Hematopoietic multipotent progenitor cell treated with erythropoietin and hydrocortisone succinate and interleukin-3 and kit ligand, for 15 days (in vitro differentiated cells): ENCODE measurements at regions not wholly inside any gene's neighbourhood (a gene's known extent, or its start where the extent isn't known, plus 50 kb on each side); places are given as distances from the start of the nearest gene placed in this dataset.
A peak's percentile ranks its signal among the peaks of the same experiment; 100 is the strongest.
"Not testable (repeated sequence)": the region's sequence is repeated elsewhere in the genome, so short reads cannot be mapped to it uniquely, and the experiment has no call there.

Experiments used
- DNase-seq: peaks from one replicate; pipeline ENCODE4 v3.0.0-alpha.2; 2015; ENCODE audit warnings: low spot score

- no peak for DNase-seq
These were observed 50.8 kb upstream of the MBOAT1 start for GRCh38 chr6:20263059-20263458.

GRCh38 chr6:20265842-20266241 lies 53.6 kb upstream of the MBOAT1 start:
- no peak for DNase-seq

- DNase-seq, result no peak
These were observed 54.8 kb upstream of the MBOAT1 start for GRCh38 chr6:20266851-20267608.

- DNase-seq, result no peak
These were observed 56.9 kb upstream of the MBOAT1 start for GRCh38 chr6:20269181-20269580.

- DNase-seq, result no peak
These were observed 59.5 kb upstream of the MBOAT1 start for GRCh38 chr6:20271818-20272217.

- no peak for DNase-seq
These were observed 61.9 kb upstream of the MBOAT1 start for GRCh38 chr6:20274137-20274536.

GRCh38 chr6:20275837-20276236 lies 63.6 kb upstream of the MBOAT1 start:
- DNase-seq, result not testable (repeated sequence)

GRCh38 chr6:20277724-20278123 lies 65.5 kb upstream of the MBOAT1 start:
- not testable (repeated sequence) for DNase-seq

GRCh38 chr6:20279051-20279450 lies 66.8 kb upstream of the MBOAT1 start:
- no peak for DNase-seq

- DNase-seq, result no peak
These were observed 67.5 kb upstream of the MBOAT1 start for GRCh38 chr6:20279608-20280287.

- no peak for DNase-seq
These were observed 68.0 kb upstream of the MBOAT1 start for GRCh38 chr6:20280288-20280621.

GRCh38 chr6:20284672-20285071 lies 72.4 kb upstream of the MBOAT1 start:
- DNase-seq, result no peak

GRCh38 chr6:20286968-20287565 lies 74.8 kb upstream of the MBOAT1 start:
- no peak for DNase-seq

GRCh38 chr6:20291764-20292580 lies 79.7 kb upstream of the MBOAT1 start:
- peak; percentile 83 for DNase-seq

GRCh38 chr6:20292905-20293304 lies 80.6 kb upstream of the MBOAT1 start:
- DNase-seq, result no peak

GRCh38 chr6:20301256-20301655 lies 89.0 kb upstream of the MBOAT1 start:
- DNase-seq, result no peak

GRCh38 chr6:20302168-20302567 lies 89.9 kb upstream of the MBOAT1 start:
- DNase-seq, result no peak

GRCh38 chr6:20302702-20303251 lies 90.5 kb upstream of the MBOAT1 start:
- no peak for DNase-seq

- no peak for DNase-seq
These were observed 94.2 kb upstream of the MBOAT1 start for GRCh38 chr6:20306491-20306890.

- DNase-seq, result no peak
These were observed 92.5 kb upstream of the E2F3 start for GRCh38 chr6:20309186-20309585.

GRCh38 chr6:20310185-20310584 lies 91.5 kb upstream of the E2F3 start:
- DNase-seq, result no peak

- DNase-seq, result no peak
These were observed 89.1 kb upstream of the E2F3 start for GRCh38 chr6:20312606-20313005.
